GM12878 (cell line): ENCODE measurements at regions not wholly inside any gene's neighbourhood (a gene's known extent, or its start where the extent isn't known, plus 50 kb on each side); places are given as distances from the start of the nearest gene placed in this dataset.

Experiments used
- ATAC-seq: fragments of 200-7000 bp; cut with Tn5 transposase; 3 replicates; pipeline ENCODE4 v1.9.1; 2020; ENCODE audit warnings: mild to moderate bottlenecking, moderate library complexity
- BruUV-seq: library from RNA; stranded (reverse); fragments of 400-500 nt; replicated peaks from 2 replicates; lab custom pipeline; 2021; lab: Mats Ljungman, UMichigan
- CTCF ChIA-PET: fragments of 300-600 bp; sonication (Branson Sonifier 250); formaldehyde crosslinking; extraction: SDS; loops from one replicate; lab custom pipeline; 2021; ENCODE audit warnings: inconsistent platforms; lab: Yijun Ruan, JAX
- POLR2A ChIA-PET: fragments of 350-600 bp; formaldehyde crosslinking; extraction: SDS; loops from one replicate; lab custom pipeline; 2021; ENCODE audit warnings: inconsistent platforms; lab: Charles Lee
- RAD21 ChIA-PET: fragments of 300-600 bp; sonication (Branson Sonifier 250); formaldehyde crosslinking; loops from one replicate; lab custom pipeline; 2023; ENCODE audit warnings: antibody characterized with exemption; ENCODE audit not compliant: unreplicated experiment; lab: Charles Lee
- SMC1A ChIA-PET: fragments of 300-600 bp; sonication (Branson Sonifier 250); formaldehyde crosslinking; loops from one replicate; lab custom pipeline; 2023; ENCODE audit not compliant: unreplicated experiment, uncharacterized antibody; lab: Charles Lee
- DNase-seq: peaks from one replicate; pipeline ENCODE4 v3.0.0-alpha.2; 2011; ENCODE audit warnings: low read depth, low spot score
- FAIRE-seq: peaks from 3 replicates; lab custom pipeline; 2011; peaks lifted over from hg19 to GRCh38; lab: Jason Lieb, UNC
- H2AFZ ChIP-seq: 2 replicates; pipeline ENCODE4 v1.6.0; 2011; ENCODE audit warnings: low read depth, low read length, control low read depth; ENCODE audit not compliant: control insufficient read depth
- H3K27ac ChIP-seq: 2 replicates; pipeline ENCODE4 v1.5.1; 2011; ENCODE audit warnings: control low read depth; ENCODE audit not compliant: control insufficient read depth, insufficient read depth
- H3K27me3 ChIP-seq, 2 experiments: replicated peaks in 1 of 2; 2 replicates each; pipeline versions ENCODE4 v1.6.0 to v1.6.1; 2011; ENCODE audit warnings: low read length in 1 of 2; ENCODE audit not compliant: control insufficient read depth in 2 of 2, insufficient read depth in 2 of 2
- H3K36me3 ChIP-seq, 2 experiments: 2 replicates each; pipeline ENCODE4 v1.5.1; 2011; ENCODE audit warnings: low read length in 1 of 2; ENCODE audit not compliant: control insufficient read depth in 2 of 2, insufficient read depth in 2 of 2
- H3K4me1 ChIP-seq: 2 replicates; pipeline ENCODE4 v1.6.1; 2011; ENCODE audit warnings: mild to moderate bottlenecking, low read length, moderate library complexity, mixed read lengths; ENCODE audit not compliant: control insufficient read depth, insufficient read depth
- H3K4me2 ChIP-seq: 2 replicates; pipeline ENCODE4 v1.6.0; 2011; ENCODE audit warnings: control low read depth; ENCODE audit not compliant: control insufficient read depth, insufficient read depth
- H3K4me3 ChIP-seq: fragments of 200-600 bp; sonication (generic); 2 replicates; pipeline ENCODE4 v1.5.1; 2016
- H3K79me2 ChIP-seq: 2 replicates; pipeline ENCODE4 v1.6.0; 2011; ENCODE audit warnings: low read length; ENCODE audit not compliant: control insufficient read depth, insufficient read depth
- H3K9ac ChIP-seq: 2 replicates; pipeline ENCODE4 v1.8.0; 2011; ENCODE audit warnings: low read length, control low read depth, mixed read lengths; ENCODE audit not compliant: control insufficient read depth, insufficient read depth
- H3K9me3 ChIP-seq: replicated peaks from 3 replicates; pipeline ENCODE4 v1.5.1; 2011; ENCODE audit warnings: mild to moderate bottlenecking, low read length; ENCODE audit not compliant: control insufficient read depth, insufficient read depth
- H4K20me1 ChIP-seq: 2 replicates; pipeline ENCODE4 v1.6.0; 2011; ENCODE audit not compliant: control insufficient read depth, insufficient read depth
- SIN3A ChIP-seq: IDR thresholded peaks from 2 replicates; pipeline ENCODE4 v1.6.1; 2012; ENCODE audit warnings: low read depth, low read length, improper control_type of control experiment
- SMARCA5 ChIP-seq: fragments of 450-650 bp; IDR thresholded peaks from 2 replicates; pipeline ENCODE4 v1.6.1; 2017; ENCODE audit warnings: mild to moderate bottlenecking
- WGBS: methylation state at CpG from one replicate; pipeline ENCODE4 v1.1.6; 2016; ENCODE audit warnings: low lambda C conversion rate; ENCODE audit not compliant: insufficient replicate concordance, insufficient coverage; ENCODE audit errors: missing lambda C conversion rate; 5-methylcytosine and 5-hydroxymethylcytosine counted together
- in situ Hi-C: fragments of 300-500 bp; cut with MboI; formaldehyde crosslinking; loops from 9 replicates; pipeline ENCODE4 v1.14.3; 2018; ENCODE audit warnings: mixed read lengths
- intact Hi-C: fragments of 100-400 bp; cut with micrococcal nuclease; formaldehyde crosslinking; loops from one replicate; pipeline ENCODE4 v1.14.2; 2022; ENCODE audit not compliant: unreplicated experiment

- Histone ChIP-seq H3K79me2 (no peaks in the 10 kb centered on the region), H2AFZ (no peak overlapping the region), H3K9me3 (no peaks in the 10 kb centered on the region; the same call in 2 of the 3 replicates), H3K4me1 (peaks cover 3% of the 10 kb centered on the region; the same call in 1 of the 2 replicates), H3K4me2 (no peak overlapping the region), H3K27me3 (no peaks in the 10 kb centered on the region), H3K36me3 (no peaks in the 10 kb centered on the region), H3K9ac (no peak overlapping the region), H3K27ac (no peak overlapping the region), H3K4me3 (no peak overlapping the region), H4K20me1 (no peaks in the 10 kb centered on the region)
- intact Hi-C loops (loop anchor here (10.0 kb wide), 1 partner anchor 297 kb away; no protein-coding TSS in a partner anchor), in situ Hi-C loops (no loop called here)
- TF ChIP-seq SMARCA5 (0 out of 2 replicates have a peak, but pooled peaks have one; percentile 5), SIN3A (no peak)
- ATAC-seq, result 0 out of 3 replicates have a peak, but pooled peaks have one; percentile 7
- no peak for FAIRE-seq
- RAD21 ChIA-PET, result interaction anchor here (0.7 to 1.8 kb wide), 3 partner anchors 14 to 85 kb away, joined by 3 to 4 read pairs (median 3); no protein-coding TSS in a partner anchor
- 24% methylated on average over 6 of the region's 6 CpGs for WGBS
- SMC1A ChIA-PET, result interaction anchor here (0.7 to 1.6 kb wide), 9 partner anchors 10 to 274 kb away, joined by 3 to 8 read pairs (median 3); no protein-coding TSS in a partner anchor
- no TSS peak for BruUV-seq
- DNase-seq, result no peak
- POLR2A ChIA-PET, result interaction anchor here (1.1 to 1.3 kb wide), 2 partner anchors 11 to 35 kb away, joined by 3 read pairs; no protein-coding TSS in a partner anchor
- CTCF ChIA-PET, result interaction anchor here (1.0 to 1.4 kb wide), 4 partner anchors 10 to 40 kb away, joined by 3 to 7 read pairs (median 4); no protein-coding TSS in a partner anchor
Measured at GRCh38 chr10:44301781-44302355, 83.0 kb downstream of the CXCL12 start.
